GM12872 (cell line): ENCODE measurements at regions not wholly inside any gene's neighbourhood (a gene's known extent, or its start where the extent isn't known, plus 50 kb on each side); places are given as distances from the start of the nearest gene placed in this dataset.

Source experiments
- CTCF ChIP-seq: IDR thresholded peaks from 3 replicates; pipeline ENCODE4 v1.5.1; 2011; ENCODE audit warnings: low read depth, mild to moderate bottlenecking, low read length, moderate library complexity; ENCODE audit not compliant: insufficient read depth

- no peak for TF ChIP-seq CTCF
Observed at GRCh38 chr12:74896186-74896585, 313.5 kb downstream of the KCNC2 start.

- TF ChIP-seq CTCF: no peak
Observed at GRCh38 chr12:74897425-74898211, 312.0 kb downstream of the KCNC2 start.

- TF ChIP-seq CTCF: no peak
Observed at GRCh38 chr12:74899031-74899829, 310.4 kb downstream of the KCNC2 start.

GRCh38 chr12:74900232-74900631 lies 309.4 kb downstream of the KCNC2 start:
- no peak for TF ChIP-seq CTCF

GRCh38 chr12:74903522-74903921 lies 306.1 kb downstream of the KCNC2 start:
- peak; percentile 55 for TF ChIP-seq CTCF

GRCh38 chr12:74906224-74906623 lies 303.4 kb downstream of the KCNC2 start:
- TF ChIP-seq CTCF: peak; percentile 17; the same call in 1 of the 3 replicates

GRCh38 chr12:74910831-74911230 lies 298.8 kb downstream of the KCNC2 start:
- TF ChIP-seq CTCF: no peak
